GM12872 (cell line): ENCODE measurements at regions not wholly inside any gene's neighbourhood (a gene's known extent, or its start where the extent isn't known, plus 50 kb on each side); places are given as distances from the start of the nearest gene placed in this dataset.

Experiments
- CTCF ChIP-seq: IDR thresholded peaks from 3 replicates; pipeline ENCODE4 v1.5.1; 2011; ENCODE audit warnings: low read depth, mild to moderate bottlenecking, low read length, moderate library complexity; ENCODE audit not compliant: insufficient read depth

GRCh38 chr16:64422259-64422658 lies 699.6 kb downstream of the CDH11 start:
- TF ChIP-seq CTCF: no peak

GRCh38 chr16:64421515-64421914 lies 700.3 kb downstream of the CDH11 start:
- TF ChIP-seq CTCF: no peak

DNA sequence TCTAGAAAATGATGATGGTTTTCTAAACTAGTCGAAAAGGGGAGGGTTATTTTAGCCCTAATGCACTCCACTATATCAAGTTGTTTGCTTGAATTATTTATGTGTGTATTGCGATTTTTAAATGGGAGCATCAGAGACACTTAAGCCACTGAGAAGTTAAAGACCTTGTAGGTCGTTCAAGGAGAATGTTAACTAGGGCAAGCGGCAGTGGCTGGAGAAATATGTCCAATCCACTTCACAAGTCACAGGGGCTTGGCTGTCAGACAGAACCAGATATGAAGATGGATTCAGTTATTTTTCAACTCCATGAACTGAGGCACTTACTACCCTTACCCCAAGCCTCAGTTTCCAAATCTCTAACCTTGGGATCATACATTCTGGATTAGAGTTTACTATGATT lies 702.0 kb downstream of the CDH11 start:
- TF ChIP-seq CTCF: no peak

DNA sequence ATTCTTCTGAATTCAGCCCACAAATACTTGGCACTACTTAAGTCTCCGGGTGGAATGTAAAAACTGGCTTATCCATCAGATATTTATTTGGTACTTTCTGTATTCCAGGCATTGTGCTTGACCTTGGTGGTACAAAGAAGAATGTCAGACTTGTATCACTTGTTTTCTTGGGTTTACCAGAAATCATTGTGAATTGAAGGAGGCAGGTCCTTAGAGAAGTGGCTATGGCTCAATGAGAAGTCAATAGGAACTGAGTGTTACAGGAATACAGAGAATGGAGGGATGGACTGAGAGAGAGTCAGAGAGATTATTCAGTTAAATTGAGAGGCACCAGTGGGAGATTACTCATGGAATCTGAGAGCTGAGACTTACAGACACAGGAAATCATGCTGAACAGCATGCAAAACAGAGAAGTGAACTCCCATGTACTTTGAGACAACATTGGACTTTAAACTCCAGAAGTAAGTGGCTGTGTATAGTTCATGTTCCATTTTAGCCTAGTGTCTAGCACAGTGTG lies 704.1 kb downstream of the CDH11 start:
- TF ChIP-seq CTCF: no peak

- no peak for TF ChIP-seq CTCF
These were observed 705.5 kb downstream of the CDH11 start for GRCh38 chr16:64416216-64417005.

DNA sequence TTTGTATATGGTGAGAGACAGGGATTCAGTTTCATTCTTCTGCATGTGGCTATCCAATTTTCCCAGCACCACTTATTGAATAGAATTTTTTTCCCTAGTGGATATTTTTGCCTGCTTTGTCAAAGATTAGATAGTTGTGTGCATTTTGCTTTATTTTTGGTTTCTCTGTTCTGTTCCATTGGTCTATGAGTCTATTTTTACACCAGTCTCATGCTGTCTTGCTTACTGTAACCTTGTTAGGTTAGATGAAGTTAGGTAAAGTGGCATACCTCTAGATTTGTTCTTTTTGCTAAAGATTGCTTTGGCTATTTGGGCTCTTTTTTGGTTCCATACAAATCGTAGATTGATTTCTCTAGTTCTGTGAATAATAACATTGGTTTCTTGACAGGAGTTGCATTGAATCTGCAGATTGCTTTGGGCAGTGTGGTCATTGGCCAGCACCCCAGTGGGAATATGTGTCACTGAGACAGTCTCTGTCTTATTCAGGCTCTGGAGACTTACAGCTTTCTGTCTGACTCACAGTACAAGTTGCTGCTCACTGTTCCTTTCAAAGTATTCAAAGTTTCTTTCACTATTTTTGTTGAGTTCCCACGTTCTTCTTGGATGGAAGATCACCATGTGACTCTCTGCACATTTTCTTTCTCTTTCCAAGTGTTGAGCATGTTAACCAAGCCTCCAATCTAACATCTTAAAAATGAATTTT lies 709.1 kb downstream of the CDH11 start:
- no peak for TF ChIP-seq CTCF

DNA sequence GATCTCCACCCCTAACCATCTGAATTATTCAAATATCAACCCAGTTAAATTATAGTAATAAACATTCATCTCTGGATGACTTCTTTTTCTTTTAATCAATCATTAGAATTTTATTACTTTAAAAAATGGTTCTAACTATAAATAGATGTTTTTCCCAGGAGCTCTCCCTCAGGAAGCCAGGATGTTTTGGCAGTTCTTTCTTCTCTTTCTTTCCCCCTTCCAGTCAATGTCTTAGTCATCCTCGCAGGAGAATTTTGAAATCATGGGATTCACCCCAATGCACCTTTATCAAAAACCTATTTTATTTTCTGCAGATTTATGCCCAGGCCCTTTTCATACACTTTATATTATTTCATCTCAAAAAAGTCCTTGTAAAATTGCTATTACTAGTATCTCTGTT lies 711.6 kb downstream of the CDH11 start:
- no peak for TF ChIP-seq CTCF
